IMR-90 (cell line): ENCODE measurements at regions not wholly inside any gene's neighbourhood (a gene's known extent, or its start where the extent isn't known, plus 50 kb on each side); places are given as distances from the start of the nearest gene placed in this dataset.

Source experiments
- ATAC-seq: fragments of 200-7000 bp; cut with Tn5 transposase; 2 replicates; pipeline ENCODE4 v1.9.1; 2020; ENCODE audit warnings: low read depth, mild to moderate bottlenecking, moderate library complexity
- BruUV-seq: library from RNA; stranded (reverse); fragments of 400-500 nt; replicated peaks from 2 replicates; lab custom pipeline; 2021; lab: Mats Ljungman, UMichigan
- CTCF ChIA-PET: fragments of 300-600 bp; formaldehyde crosslinking; extraction: SDS; loops from one replicate; lab custom pipeline; 2021; ENCODE audit warnings: antibody characterized with exemption; lab: Yijun Ruan, JAX
- POLR2A ChIA-PET: fragments of 300-600 bp; sonication (Branson Sonifier 250); formaldehyde crosslinking; loops from one replicate; lab custom pipeline; 2022; ENCODE audit warnings: antibody characterized with exemption; ENCODE audit not compliant: unreplicated experiment; lab: Charles Lee
- DNase-seq: peaks from one replicate; pipeline ENCODE4 v3.0.0; 2013
- H2AFZ ChIP-seq: replicated peaks from 2 replicates; pipeline ENCODE3; 2013; ENCODE audit warnings: low read length, mild to moderate bottlenecking; ENCODE audit not compliant: poor library complexity
- H2AK5ac ChIP-seq: 2 replicates; pipeline ENCODE4 v1.6.1; 2013; ENCODE audit warnings: low read depth, low read length, inconsistent platforms
- H2AK9ac ChIP-seq: replicated peaks from 2 replicates; pipeline ENCODE3; 2013; ENCODE audit warnings: mild to moderate bottlenecking, low read depth, low read length, moderate library complexity; ENCODE audit not compliant: poor library complexity
- H2BK120ac ChIP-seq: 2 replicates; pipeline ENCODE4 v1.6.1; 2013; ENCODE audit warnings: low read depth, low read length, inconsistent platforms
- H2BK15ac ChIP-seq: 3 replicates; pipeline ENCODE4 v1.6.1; 2013; ENCODE audit warnings: low read depth, low read length, inconsistent platforms
- H2BK20ac ChIP-seq: 2 replicates; pipeline ENCODE4 v1.6.1; 2013; ENCODE audit warnings: low read depth, mild to moderate bottlenecking, inconsistent platforms, low read length, moderate library complexity
- H2BK5ac ChIP-seq: 2 replicates; pipeline ENCODE4 v1.6.1; 2013; ENCODE audit warnings: mild to moderate bottlenecking, low read depth, low read length, inconsistent platforms; ENCODE audit not compliant: poor library complexity, severe bottlenecking
- H3K14ac ChIP-seq: replicated peaks from 2 replicates; pipeline ENCODE4 v1.6.1; 2013; ENCODE audit warnings: low read depth, low read length, inconsistent platforms
- H3K18ac ChIP-seq: 2 replicates; pipeline ENCODE4 v1.6.1; 2013; ENCODE audit warnings: low read depth, low read length, control low read depth
- H3K23ac ChIP-seq: 2 replicates; pipeline ENCODE4 v1.6.1; 2013; ENCODE audit warnings: low read depth, low read length, inconsistent platforms
- H3K27ac ChIP-seq: 2 replicates; pipeline ENCODE4 v1.5.1; 2013; ENCODE audit warnings: mild to moderate bottlenecking, control low read depth, low read length; ENCODE audit not compliant: insufficient read depth
- H3K27me3 ChIP-seq: 2 replicates; pipeline ENCODE4 v1.6.1; 2013; ENCODE audit warnings: low read length; ENCODE audit not compliant: control insufficient read depth, insufficient read depth
- H3K36me3 ChIP-seq: 2 replicates; pipeline ENCODE4 v1.6.1; 2013; ENCODE audit warnings: low read length, mixed read lengths; ENCODE audit not compliant: control insufficient read depth, insufficient read depth
- H3K4ac ChIP-seq: 2 replicates; pipeline ENCODE4 v1.6.1; 2013; ENCODE audit warnings: low read depth, low read length, inconsistent platforms
- H3K4me1 ChIP-seq: 2 replicates; pipeline ENCODE4 v1.6.1; 2013; ENCODE audit warnings: low read length, mixed read lengths; ENCODE audit not compliant: control insufficient read depth, insufficient read depth
- H3K4me2 ChIP-seq: 2 replicates; pipeline ENCODE4 v1.6.1; 2013; ENCODE audit warnings: low read depth, mild to moderate bottlenecking, control low read depth, low read length, moderate library complexity
- H3K4me3 ChIP-seq: 2 replicates; pipeline ENCODE4 v1.5.1; 2013; ENCODE audit warnings: low read depth, mild to moderate bottlenecking, control low read depth, low read length, moderate library complexity; ENCODE audit not compliant: insufficient read depth
- H3K56ac ChIP-seq: 2 replicates; pipeline ENCODE4 v1.6.1; 2013; ENCODE audit warnings: low read length, inconsistent platforms; ENCODE audit not compliant: insufficient read depth; ENCODE audit errors: extremely low read depth
- H3K79me1 ChIP-seq, 2 experiments: 2 replicates each; pipeline ENCODE4 v1.6.1; 2013; ENCODE audit warnings: low read length in 2 of 2, inconsistent platforms in 1 of 2, low read depth in 1 of 2
- H3K9ac ChIP-seq: 2 replicates; pipeline ENCODE4 v1.6.1; 2013; ENCODE audit warnings: low read depth, low read length, control low read depth
- H3K9me1 ChIP-seq: 2 replicates; pipeline ENCODE4 v1.6.1; 2013; ENCODE audit warnings: low read length, inconsistent platforms; ENCODE audit not compliant: insufficient read depth
- H3K9me3 ChIP-seq: 2 replicates; pipeline ENCODE4 v1.6.1; 2013; ENCODE audit warnings: low read length; ENCODE audit not compliant: control insufficient read depth, insufficient read depth
- H4K20me1 ChIP-seq: 2 replicates; pipeline ENCODE4 v1.6.1; 2013; ENCODE audit warnings: low read length, inconsistent platforms; ENCODE audit not compliant: insufficient read depth
- H4K5ac ChIP-seq: 2 replicates; pipeline ENCODE4 v1.6.1; 2013; ENCODE audit warnings: mild to moderate bottlenecking, low read depth, low read length, control low read depth
- H4K8ac ChIP-seq, 2 experiments: 2 replicates each; pipeline ENCODE4 v1.6.1; 2013; ENCODE audit warnings: low read depth in 2 of 2, low read length in 2 of 2, control low read depth in 1 of 2, inconsistent platforms in 1 of 2
- H4K91ac ChIP-seq: 2 replicates; pipeline ENCODE4 v1.6.1; 2013; ENCODE audit warnings: low read depth, low read length, inconsistent platforms; ENCODE audit not compliant: insufficient read depth
- BHLHE40 ChIP-seq: fragments of 150-350 bp; IDR thresholded peaks from 2 replicates; pipeline ENCODE4 v1.6.1; 2016; ENCODE audit warnings: mild to moderate bottlenecking, low read depth, low read length
- CEBPB ChIP-seq: IDR thresholded peaks from 2 replicates; pipeline ENCODE4 v1.6.1; 2012; ENCODE audit warnings: low read depth, low read length, improper control_type of control experiment
- CHD1 ChIP-seq: IDR thresholded peaks from 2 replicates; pipeline ENCODE4 v1.6.1; 2012; ENCODE audit warnings: low read depth, low read length, improper control_type of control experiment
- FOS ChIP-seq: fragments of 150-350 bp; IDR thresholded peaks from 2 replicates; pipeline ENCODE4 v1.6.1; 2016; ENCODE audit warnings: low read depth, low read length
- MAFK ChIP-seq: IDR thresholded peaks from 2 replicates; pipeline ENCODE4 v1.6.1; 2012; ENCODE audit warnings: low read depth, low read length, improper control_type of control experiment
- MAZ ChIP-seq: IDR thresholded peaks from 2 replicates; pipeline ENCODE4 v1.6.1; 2012; ENCODE audit warnings: low read depth, mild to moderate bottlenecking, low read length, improper control_type of control experiment, moderate library complexity, borderline replicate concordance
- MXI1 ChIP-seq: IDR thresholded peaks from 2 replicates; pipeline ENCODE4 v1.6.1; 2012; ENCODE audit warnings: low read depth, mild to moderate bottlenecking, low read length, moderate library complexity, borderline replicate concordance
- NFE2L2 ChIP-seq: fragments of 150-350 bp; IDR thresholded peaks from 2 replicates; pipeline ENCODE4 v1.6.1; 2016; ENCODE audit warnings: low read depth, mild to moderate bottlenecking, low read length
- POLR2A ChIP-seq: IDR thresholded peaks from 2 replicates; pipeline ENCODE4 v1.6.1; 2012; ENCODE audit warnings: mild to moderate bottlenecking, low read depth, low read length
- RAD21 ChIP-seq: IDR thresholded peaks from 2 replicates; pipeline ENCODE4 v1.6.1; 2012; ENCODE audit warnings: low read length, improper control_type of control experiment
- RCOR1 ChIP-seq: IDR thresholded peaks from 2 replicates; pipeline ENCODE4 v1.6.1; 2012; ENCODE audit warnings: mild to moderate bottlenecking, low read length, improper control_type of control experiment; ENCODE audit not compliant: insufficient replicate concordance
- RFX5 ChIP-seq: IDR thresholded peaks from 2 replicates; pipeline ENCODE4 v1.8.0; 2012; ENCODE audit warnings: low read depth, mild to moderate bottlenecking, low read length, moderate library complexity
- SMC3 ChIP-seq: fragments of 150-350 bp; IDR thresholded peaks from 2 replicates; pipeline ENCODE4 v1.6.1; 2016; ENCODE audit warnings: low read depth, mild to moderate bottlenecking, antibody characterized with exemption, low read length, moderate library complexity
- WGBS, 2 experiments: methylation state at CpG; one replicate each; pipeline versions ENCODE4 v1.1.5 to v1.1.7; 2013; ENCODE audit warnings: missing lambda C conversion rate in 2 of 2; ENCODE audit not compliant: insufficient read length in 1 of 2; ENCODE audit errors: extremely low coverage in 2 of 2; 5-methylcytosine and 5-hydroxymethylcytosine counted together
- dilution Hi-C: fragments of 300-500 bp; cut with HindIII; formaldehyde crosslinking; loops from one replicate; pipeline ENCODE4 v1.14.3; 2018; ENCODE audit warnings: low sequenced_read_pairs; ENCODE audit not compliant: unreplicated experiment
- in situ Hi-C: fragments of 300-500 bp; cut with MboI; formaldehyde crosslinking; loops from 3 replicates; pipeline ENCODE4 v1.14.3; 2019; ENCODE audit warnings: low sequenced_read_pairs, inconsistent platforms, mixed read lengths
- intact Hi-C: fragments of 100-400 bp; cut with micrococcal nuclease; formaldehyde crosslinking; loops from 2 replicates; pipeline ENCODE4 v1.10.0; 2022
- TF ChIP-seq, protein P1 (sequence below): conservative IDR thresholded peaks from 2 replicates; pipeline ENCODE4 v1.5.1; 2012; ENCODE audit warnings: mild to moderate bottlenecking, low read depth, low read length, improper control_type of control experiment
- TF ChIP-seq, protein P2 (sequence below): fragments of 150-350 bp; IDR thresholded peaks from 2 replicates; pipeline ENCODE4 v1.6.1; 2017; ENCODE audit warnings: mild to moderate bottlenecking, antibody characterized with exemption, low read length, low read depth

- no peak overlapping the region for H3K14ac ChIP-seq
- no peaks in the 10 kb centered on the region for H3K79me1 ChIP-seq
- no peak overlapping the region for H3K4me2 ChIP-seq
- H3K56ac ChIP-seq: no peak overlapping the region
- no peak overlapping the region for H3K27ac ChIP-seq
- no peak overlapping the region for H3K9ac ChIP-seq
- no peak overlapping the region for H2AFZ ChIP-seq
- H2BK120ac ChIP-seq: no peak overlapping the region
- H3K4me3 ChIP-seq: no peak overlapping the region
- no peak overlapping the region for H4K5ac ChIP-seq
- no peak overlapping the region for H3K23ac ChIP-seq
- ATAC-seq (no peak), DNase-seq (no peak)
- in situ Hi-C loops: no loop called here
- peaks cover 21% of the 10 kb centered on the region for H3K9me3 ChIP-seq
- TF ChIP-seq SMC3: no peak
- no peak for TF ChIP-seq RCOR1
- TF ChIP-seq NFE2L2: no peak
- no peak for TF ChIP-seq FOS
- TF ChIP-seq, protein P1, sequence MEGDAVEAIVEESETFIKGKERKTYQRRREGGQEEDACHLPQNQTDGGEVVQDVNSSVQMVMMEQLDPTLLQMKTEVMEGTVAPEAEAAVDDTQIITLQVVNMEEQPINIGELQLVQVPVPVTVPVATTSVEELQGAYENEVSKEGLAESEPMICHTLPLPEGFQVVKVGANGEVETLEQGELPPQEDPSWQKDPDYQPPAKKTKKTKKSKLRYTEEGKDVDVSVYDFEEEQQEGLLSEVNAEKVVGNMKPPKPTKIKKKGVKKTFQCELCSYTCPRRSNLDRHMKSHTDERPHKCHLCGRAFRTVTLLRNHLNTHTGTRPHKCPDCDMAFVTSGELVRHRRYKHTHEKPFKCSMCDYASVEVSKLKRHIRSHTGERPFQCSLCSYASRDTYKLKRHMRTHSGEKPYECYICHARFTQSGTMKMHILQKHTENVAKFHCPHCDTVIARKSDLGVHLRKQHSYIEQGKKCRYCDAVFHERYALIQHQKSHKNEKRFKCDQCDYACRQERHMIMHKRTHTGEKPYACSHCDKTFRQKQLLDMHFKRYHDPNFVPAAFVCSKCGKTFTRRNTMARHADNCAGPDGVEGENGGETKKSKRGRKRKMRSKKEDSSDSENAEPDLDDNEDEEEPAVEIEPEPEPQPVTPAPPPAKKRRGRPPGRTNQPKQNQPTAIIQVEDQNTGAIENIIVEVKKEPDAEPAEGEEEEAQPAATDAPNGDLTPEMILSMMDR: no peak
- no peak for TF ChIP-seq CHD1
- no peak for TF ChIP-seq RAD21
- no peak for TF ChIP-seq POLR2A
- TF ChIP-seq, protein P2, sequence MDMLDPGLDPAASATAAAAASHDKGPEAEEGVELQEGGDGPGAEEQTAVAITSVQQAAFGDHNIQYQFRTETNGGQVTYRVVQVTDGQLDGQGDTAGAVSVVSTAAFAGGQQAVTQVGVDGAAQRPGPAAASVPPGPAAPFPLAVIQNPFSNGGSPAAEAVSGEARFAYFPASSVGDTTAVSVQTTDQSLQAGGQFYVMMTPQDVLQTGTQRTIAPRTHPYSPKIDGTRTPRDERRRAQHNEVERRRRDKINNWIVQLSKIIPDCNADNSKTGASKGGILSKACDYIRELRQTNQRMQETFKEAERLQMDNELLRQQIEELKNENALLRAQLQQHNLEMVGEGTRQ: no peak
- no peak for TF ChIP-seq MAZ
- no peak for TF ChIP-seq MAFK
- TF ChIP-seq CEBPB: no peak
- no peak for TF ChIP-seq RFX5
- no peak for TF ChIP-seq BHLHE40
- no peak for TF ChIP-seq MXI1
- H2AK5ac ChIP-seq: no peak overlapping the region
- no CpG with 5 or more reads among the region's 3 CpGs for WGBS, 2 experiments
- dilution Hi-C loops: no loop called here
- no peak overlapping the region for H4K8ac ChIP-seq
- no peaks in the 10 kb centered on the region for H3K36me3 ChIP-seq
- H3K18ac ChIP-seq: no peak overlapping the region
- POLR2A ChIA-PET: no interaction called here
- H3K27me3 ChIP-seq: no peaks in the 10 kb centered on the region
- intact Hi-C loops: no loop called here
- no peaks in the 10 kb centered on the region for H4K20me1 ChIP-seq
- no peak overlapping the region for H2BK15ac ChIP-seq
- H3K4ac ChIP-seq: no peak overlapping the region
- H3K4me1 ChIP-seq: no peaks in the 10 kb centered on the region
- H2BK20ac ChIP-seq: no peak overlapping the region
- H3K9me1 ChIP-seq: no peaks in the 10 kb centered on the region
- H2BK5ac ChIP-seq: no peak overlapping the region
- no peak overlapping the region for H4K91ac ChIP-seq
- no TSS peak for BruUV-seq
- no peak overlapping the region for H2AK9ac ChIP-seq
- CTCF ChIA-PET: no interaction called here
Observed at GRCh38 chr15:94610485-94610884, 379.1 kb downstream of the MCTP2 start.
